Ovary (tissue), 3 donors: ENCODE measurements at regions not wholly inside any gene's neighbourhood (a gene's known extent, or its start where the extent isn't known, plus 50 kb on each side); places are given as distances from the start of the nearest gene placed in this dataset.

ENCODE experiments used
- CTCF ChIP-seq, 3 donors: fragments of 450-650 bp in 2 of 3; fragments of 200-600 bp in 1 of 3; IDR thresholded peaks; one replicate each; pipeline versions ENCODE4 v1.5.1 to v1.8.0; 2016 to 2022; ENCODE audit warnings: antibody characterized with exemption in 3 of 3, mild to moderate bottlenecking in 1 of 3
- POLR2A ChIP-seq: fragments of 450-650 bp; IDR thresholded peaks from one replicate; pipeline ENCODE4 v1.6.1; 2017; ENCODE audit warnings: antibody characterized with exemption, mild to moderate bottlenecking, moderate library complexity
- donor health status: DM: no; HTN: no; CAD: no.

DNA sequence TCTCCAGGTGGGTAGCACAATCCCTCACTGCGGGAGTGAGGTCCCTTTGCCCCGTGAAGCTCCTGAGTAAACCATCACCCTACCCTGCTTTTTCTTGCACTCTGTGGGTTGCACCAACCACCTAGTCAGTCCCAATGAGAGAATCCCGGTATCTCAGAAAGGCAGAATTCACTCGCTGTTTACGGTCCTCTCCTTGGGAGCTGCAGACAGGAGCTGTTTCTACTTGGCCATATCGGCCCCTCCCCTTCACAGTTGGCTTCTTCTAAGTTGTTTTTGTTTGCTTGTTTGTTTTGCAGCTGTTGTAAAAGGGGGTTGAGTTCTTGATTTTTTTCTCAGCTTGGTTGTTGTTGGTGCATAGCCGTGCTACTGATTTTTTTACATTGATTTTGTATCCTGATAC lies 237.0 kb upstream of the RASA1 start:
- TF ChIP-seq POLR2A (no peak), CTCF (IDR thresholded peaks at IDR 0.05) (no peak)
